Activated CD8-positive, alpha-beta memory T cell treated with anti-CD3 and anti-CD28 coated beads for 4 hours (primary cell): ENCODE measurements at regions not wholly inside any gene's neighbourhood (a gene's known extent, or its start where the extent isn't known, plus 50 kb on each side); places are given as distances from the start of the nearest gene placed in this dataset.

Experiments
- DNase-seq, 2 donors: peaks; one replicate each; pipeline ENCODE4 v3.0.0-alpha.2; 2020; ENCODE audit warnings: low read depth in 2 of 2

DNA sequence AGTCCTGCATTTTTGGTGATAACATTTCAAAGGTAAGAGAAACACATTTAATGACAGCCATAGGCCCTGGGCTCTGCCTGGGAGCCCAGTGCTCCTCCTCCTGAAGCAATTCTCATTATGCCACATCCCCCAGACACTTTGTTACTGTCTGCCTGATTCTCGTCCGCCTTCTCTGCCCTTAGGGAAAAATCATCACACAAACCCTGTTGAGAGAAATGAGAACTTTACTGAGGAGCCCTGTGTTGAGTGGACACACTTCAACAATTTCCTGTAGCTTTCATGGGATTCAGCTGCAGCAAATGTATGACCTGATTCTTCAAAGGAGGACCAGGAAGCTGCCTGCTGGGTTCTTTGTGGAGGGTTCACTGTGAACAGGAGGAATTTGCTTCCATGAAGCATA, 566.5 kb upstream of the FRG1 start:
- DNase-seq: no peak

DNA sequence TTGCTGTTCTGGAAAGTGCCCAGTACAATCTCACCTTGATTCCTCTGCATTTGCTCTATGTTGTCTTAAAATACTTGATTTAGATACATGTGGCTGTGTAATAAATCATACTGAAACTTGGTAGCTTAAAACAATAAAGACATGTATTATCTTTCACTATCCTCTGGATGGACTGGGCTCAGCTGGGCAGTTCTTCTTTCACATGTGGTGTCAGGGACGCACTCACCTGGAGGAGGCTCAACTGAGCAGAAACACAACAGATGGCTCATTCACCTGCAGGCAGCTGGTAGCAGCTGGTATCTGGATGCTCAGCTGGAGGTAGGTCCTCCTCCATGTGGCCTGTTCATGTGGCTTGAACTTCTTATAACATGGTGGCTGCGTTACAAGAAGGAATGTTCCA, 563.8 kb upstream of the FRG1 start:
- no peak for DNase-seq

GRCh38 chr4:189377569-189377968, 563.1 kb upstream of the FRG1 start:
- DNase-seq: no peak

- DNase-seq: no peak
Measured at GRCh38 chr4:189385098-189385497, 555.6 kb upstream of the FRG1 start.

- DNase-seq: no peak
Measured at GRCh38 chr4:189385579-189385978, 555.1 kb upstream of the FRG1 start.

GRCh38 chr4:189396435-189396834, 544.2 kb upstream of the FRG1 start:
- DNase-seq: no peak

- no peak for DNase-seq
Measured at GRCh38 chr4:189404271-189404670, 536.4 kb upstream of the FRG1 start.

GRCh38 chr4:189409158-189409557, 531.5 kb upstream of the FRG1 start:
- DNase-seq: no peak

GRCh38 chr4:189414021-189414420, 526.7 kb upstream of the FRG1 start:
- no peak for DNase-seq

GRCh38 chr4:189420572-189420971, 520.1 kb upstream of the FRG1 start:
- no peak for DNase-seq

DNA sequence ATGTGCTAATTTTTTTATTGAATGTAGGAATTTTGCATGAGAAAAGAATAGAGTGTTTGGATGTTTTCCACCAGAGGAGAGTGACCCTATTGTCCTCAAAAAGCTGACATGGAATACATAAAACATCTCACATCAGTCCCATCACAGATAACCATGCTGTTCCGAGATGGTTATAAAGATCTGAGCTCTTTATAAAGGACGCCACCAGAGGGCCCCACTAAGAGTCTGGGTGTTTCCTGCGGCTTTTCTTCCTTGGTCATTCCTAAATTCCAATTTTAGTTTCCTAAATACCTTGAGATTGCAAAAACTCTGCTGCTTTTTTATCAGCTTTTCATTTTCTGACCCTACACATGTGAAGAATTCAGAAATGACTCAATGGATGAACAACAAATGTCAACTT, 504.5 kb upstream of the FRG1 start:
- DNase-seq: no peak

- no peak for DNase-seq
Measured at GRCh38 chr4:189440716-189441115, 500.0 kb upstream of the FRG1 start.

- no peak for DNase-seq
Measured at GRCh38 chr4:189443341-189443740, 497.3 kb upstream of the FRG1 start.

DNA sequence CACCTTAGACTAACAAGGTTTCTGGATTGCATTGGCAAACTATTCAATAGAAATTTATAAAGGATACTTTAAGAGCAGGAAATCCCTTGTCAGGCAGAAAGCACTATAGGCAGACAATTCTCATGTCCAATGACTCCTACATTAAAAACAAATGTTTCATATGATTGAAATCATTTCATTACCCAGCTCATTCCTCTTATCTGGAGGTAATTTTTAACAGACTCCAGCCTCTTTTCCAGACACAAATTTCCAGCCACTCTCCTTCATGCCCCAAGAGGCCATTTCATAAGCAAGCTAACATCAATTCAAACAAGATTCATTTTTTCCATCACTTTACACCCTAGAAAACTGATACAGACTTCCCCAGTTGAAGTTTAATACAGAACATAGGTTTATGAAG, 495.1 kb upstream of the FRG1 start:
- no peak for DNase-seq

DNA sequence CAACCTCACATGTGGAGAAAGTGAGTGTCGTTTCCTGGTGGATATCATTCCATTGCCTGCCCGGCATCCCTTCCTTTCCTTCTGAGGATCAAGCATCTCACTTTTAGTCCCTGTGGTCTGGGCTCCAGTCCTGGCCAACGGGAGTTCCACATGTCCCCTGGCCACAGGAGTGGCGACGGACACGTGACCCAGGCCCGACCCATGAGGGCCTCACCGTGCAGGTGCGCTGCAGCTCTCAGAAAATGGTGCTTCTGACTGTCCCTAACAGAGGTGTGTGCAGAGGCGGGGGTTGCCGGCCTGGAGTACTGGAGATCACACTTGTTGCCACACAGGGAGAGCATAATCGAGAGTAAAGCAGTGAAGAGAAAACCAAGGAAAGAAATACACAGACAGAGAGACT, 476.9 kb upstream of the FRG1 start:
- no peak for DNase-seq

- no peak for DNase-seq
Measured at GRCh38 chr4:189494407-189494806, 446.3 kb upstream of the FRG1 start.

GRCh38 chr4:189497516-189497915, 443.2 kb upstream of the FRG1 start:
- DNase-seq: no peak

DNA sequence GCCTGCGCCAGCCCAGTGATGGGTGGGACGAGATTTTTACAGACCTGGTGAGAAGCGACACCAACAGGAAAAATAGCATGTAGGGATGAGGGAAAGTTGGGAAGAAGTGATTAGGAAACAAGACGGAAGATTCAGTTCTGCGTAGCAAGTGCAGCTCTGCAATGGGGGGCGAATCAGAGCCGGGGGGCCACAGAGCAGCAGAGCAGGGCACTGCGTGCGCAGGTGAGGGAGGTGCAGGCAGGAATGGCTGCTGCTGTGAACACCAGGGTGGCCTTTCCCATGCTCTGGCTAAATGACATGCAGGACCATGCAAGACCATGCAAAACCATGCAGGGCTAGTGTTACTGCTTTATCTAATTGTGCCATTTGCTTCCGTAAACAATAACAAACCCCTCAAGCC, 442.7 kb upstream of the FRG1 start:
- no peak for DNase-seq

DNA sequence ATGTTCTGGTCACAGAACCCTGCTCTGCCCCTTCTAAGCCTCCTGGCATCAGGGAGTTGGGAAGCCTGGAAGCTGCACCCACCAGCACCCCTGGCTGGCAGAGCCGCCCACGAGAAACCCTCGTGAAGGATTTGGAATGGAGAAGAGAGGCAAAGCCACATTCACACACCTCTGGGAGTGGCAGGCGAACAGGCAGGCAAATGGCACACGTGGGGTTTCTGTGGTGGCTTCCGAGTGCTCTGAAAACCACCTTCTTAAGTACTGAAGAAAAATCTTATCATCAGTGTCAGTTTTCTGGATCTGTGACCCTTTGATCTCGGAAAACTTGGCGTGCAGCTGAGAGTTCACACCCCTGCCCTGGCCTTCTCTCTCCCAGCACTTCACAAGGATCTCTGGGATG, 442.2 kb upstream of the FRG1 start:
- DNase-seq: no peak

DNA sequence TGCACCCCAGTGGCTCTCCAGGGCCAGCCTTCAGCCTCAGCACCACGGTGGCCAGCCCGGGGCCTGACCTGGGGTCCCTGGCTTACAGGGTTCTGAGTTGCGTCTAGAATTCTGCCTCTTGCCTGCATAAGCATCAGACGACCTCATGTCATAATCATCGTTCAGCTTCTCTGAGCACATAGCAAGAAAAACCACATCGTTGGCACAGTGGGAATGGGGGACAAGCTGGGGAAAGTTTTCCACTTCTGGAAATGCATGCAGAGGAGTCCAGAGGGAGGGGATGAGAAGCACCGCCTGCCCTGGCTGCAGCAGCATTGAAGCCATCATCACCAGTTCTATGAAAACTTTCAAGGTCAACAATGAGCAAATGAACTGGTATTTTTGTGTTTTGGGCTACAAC, 441.0 kb upstream of the FRG1 start:
- no peak for DNase-seq

DNA sequence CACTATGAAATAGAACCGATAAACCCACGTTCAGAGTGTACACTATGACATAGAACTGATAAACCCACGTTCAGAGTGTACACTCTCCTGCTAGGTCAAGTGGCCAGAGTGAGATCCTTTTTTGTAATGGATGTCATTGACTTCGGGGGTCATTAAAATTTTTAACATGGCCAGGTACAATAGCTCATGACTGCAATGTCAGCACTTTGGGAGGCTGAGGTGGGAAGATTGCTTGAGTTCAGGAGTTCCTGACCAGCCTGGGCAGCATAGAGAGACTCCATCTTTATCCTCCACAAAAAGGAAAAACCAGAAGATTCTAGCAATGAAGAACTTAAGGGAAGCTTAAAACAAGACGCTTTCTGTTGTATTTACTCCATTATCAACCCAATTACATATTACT, 439.7 kb upstream of the FRG1 start:
- no peak for DNase-seq

DNA sequence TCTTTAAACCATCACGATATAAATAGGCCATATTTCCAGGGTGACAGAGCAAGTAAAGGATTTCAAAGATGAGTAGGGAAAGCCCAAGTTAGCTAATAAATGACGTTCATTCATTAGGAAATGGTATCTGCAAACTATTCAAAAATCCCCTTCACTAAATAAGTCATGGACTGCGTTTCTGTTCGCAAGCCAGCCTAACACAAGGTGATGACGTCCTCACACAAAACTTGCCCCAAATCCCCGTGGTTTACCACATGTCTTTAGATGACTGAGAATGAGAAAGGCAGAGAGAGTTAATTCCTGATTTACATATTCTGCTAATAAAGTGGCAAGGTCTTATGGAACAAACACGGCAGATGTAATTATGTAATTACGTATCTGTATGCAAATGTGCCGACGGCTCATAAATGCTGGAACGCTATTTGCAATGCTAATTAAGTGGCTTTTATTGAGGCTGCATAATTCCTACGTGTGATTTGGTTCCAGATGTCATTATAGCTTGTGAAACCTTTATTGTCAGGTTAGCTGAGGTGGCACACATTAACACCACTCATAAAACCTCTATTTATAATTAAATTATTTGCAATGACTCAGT, 437.7 kb upstream of the FRG1 start:
- DNase-seq: no peak

DNA sequence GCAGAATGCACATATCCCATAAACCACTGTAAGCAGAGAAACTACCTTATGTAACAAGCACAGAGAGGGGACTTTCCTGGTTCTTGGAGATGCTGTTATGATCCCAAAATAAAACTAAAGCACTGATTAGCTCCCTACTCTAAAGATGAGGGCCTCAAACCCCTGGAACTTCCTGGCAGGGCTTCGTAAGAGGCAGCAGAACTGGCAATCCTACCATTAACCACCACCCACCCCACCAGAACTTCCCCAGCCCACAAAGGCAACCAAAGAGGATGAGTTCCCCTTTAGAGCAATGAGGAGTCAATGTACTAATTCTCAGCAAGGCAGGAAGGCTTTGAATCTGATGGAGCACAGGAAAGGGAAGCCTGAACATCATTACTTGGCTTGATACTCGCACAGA, 436.5 kb upstream of the FRG1 start:
- no peak for DNase-seq

DNA sequence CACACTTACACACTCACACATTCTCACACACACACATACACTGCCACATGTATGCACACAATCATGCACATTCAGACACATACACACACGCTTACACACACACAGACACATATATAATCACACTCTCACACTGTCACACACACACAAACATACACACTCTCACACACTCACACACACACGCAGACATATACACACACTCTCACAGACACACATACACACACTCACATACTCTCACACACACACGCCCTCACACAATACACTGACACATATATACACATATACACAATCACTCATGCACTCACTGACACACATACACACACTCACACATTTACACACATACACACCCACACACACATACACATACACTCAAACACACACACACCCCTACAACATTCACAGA, 435.3 kb upstream of the FRG1 start:
- no peak for DNase-seq

- DNase-seq: no peak
Measured at GRCh38 chr4:189506080-189506479, 434.6 kb upstream of the FRG1 start.
